HG03159 (cell line): ENCODE measurements at regions not wholly inside any gene's neighbourhood (a gene's known extent, or its start where the extent isn't known, plus 50 kb on each side); places are given as distances from the start of the nearest gene placed in this dataset.

ENCODE experiments used
- ATAC-seq: cut with Tn5 transposase; IDR thresholded peaks from one replicate; pipeline ENCODE4 v1.9.1; 2021; ENCODE audit warnings: mild to moderate bottlenecking, moderate library complexity; ENCODE audit not compliant: unreplicated experiment

- ATAC-seq: no peak
Measured at GRCh38 chr16:18059577-18059976, 277.0 kb downstream of the NPIPA8 start.

- ATAC-seq: no peak
Measured at GRCh38 chr16:18059089-18059488, 277.4 kb downstream of the NPIPA8 start.

DNA sequence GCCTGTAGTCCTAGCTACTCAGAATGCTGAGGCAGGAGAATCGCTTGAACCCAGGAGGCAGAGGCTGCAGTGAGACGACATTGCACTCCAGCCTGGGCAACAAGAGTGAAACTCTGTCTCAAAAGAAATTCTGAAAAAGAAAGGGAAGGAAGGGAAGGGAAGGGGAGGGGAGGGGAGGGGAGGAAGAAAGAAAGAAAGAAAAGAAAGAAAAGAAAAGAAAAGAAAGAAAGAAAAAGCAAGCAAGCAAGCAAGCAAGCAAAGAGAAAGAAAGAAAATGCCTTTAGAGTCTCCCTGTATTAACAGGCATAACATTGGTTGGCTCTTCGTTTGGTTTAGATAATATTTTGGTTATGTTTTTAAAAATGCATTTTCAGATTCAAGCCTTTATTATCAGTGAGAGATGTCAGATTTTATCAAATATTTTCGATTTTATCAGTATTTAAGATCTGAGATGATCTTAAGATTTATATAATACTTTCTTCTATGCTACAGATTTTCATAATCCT, 281.1 kb downstream of the NPIPA8 start:
- ATAC-seq: no peak

DNA sequence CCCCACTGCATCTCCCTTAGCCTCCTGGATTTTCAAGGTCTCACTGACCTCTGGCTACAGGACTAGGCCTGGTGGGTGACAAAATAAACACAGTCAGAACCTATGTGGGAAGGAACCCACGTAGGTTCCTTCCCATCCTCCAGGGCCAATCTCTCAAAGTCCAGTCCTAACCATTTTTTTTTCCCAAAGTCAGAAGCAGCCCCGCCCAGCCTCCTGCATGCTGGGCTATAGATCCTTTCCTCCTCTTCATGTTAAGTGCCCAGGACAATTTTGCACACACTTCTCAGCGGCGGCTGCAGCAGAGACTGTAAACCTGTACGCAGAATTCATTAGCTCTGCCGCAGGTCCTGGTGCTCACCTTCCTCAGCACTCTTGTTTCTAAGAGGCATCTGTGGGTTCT, 285.8 kb downstream of the NPIPA8 start:
- ATAC-seq: no peak

- no peak for ATAC-seq
Measured at GRCh38 chr16:18050234-18050633, 286.3 kb downstream of the NPIPA8 start.

- no peak for ATAC-seq
Measured at GRCh38 chr16:18049547-18050133, 286.9 kb downstream of the NPIPA8 start.

GRCh38 chr16:18048853-18049546, 287.5 kb downstream of the NPIPA8 start:
- no peak for ATAC-seq

DNA sequence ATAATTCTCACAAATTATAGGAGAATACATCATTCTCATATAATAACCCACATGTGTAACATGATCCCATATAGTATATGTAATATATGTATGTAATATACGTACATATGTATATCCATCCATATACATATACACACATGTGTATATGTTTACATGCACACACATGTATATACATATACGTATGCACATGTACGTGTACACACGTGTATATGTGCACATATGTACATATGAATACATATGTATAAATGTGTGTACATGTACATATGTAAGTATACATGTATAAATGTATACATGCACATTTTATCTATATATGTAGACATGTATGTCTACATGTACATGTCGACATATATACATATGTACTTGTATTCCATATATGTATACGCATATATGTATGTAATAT, 288.8 kb downstream of the NPIPA8 start:
- ATAC-seq: no peak

GRCh38 chr16:18045356-18045755, 291.2 kb downstream of the NPIPA8 start:
- ATAC-seq: no peak

- ATAC-seq: no peak
Measured at GRCh38 chr16:18041864-18042834, 294.4 kb downstream of the NPIPA8 start.

GRCh38 chr16:18039931-18040330, 296.6 kb downstream of the NPIPA8 start:
- no peak for ATAC-seq

DNA sequence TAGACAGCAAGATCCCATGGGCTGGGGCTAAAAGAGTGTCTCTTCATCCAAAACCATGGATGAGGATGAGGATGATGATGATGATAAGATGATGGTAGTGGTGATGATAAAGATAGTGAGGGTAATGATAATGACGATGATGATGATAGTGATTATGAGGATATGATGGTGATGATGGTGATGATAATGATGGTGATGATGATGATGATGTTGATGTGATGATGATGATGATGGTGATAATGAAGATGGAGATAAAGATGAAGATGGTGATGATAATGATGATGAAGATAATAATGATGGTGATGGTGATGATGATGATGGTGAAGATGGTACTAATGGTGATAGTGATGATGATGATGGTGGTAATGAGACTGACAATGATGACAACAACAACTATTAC, 299.5 kb downstream of the NPIPA8 start:
- no peak for ATAC-seq

DNA sequence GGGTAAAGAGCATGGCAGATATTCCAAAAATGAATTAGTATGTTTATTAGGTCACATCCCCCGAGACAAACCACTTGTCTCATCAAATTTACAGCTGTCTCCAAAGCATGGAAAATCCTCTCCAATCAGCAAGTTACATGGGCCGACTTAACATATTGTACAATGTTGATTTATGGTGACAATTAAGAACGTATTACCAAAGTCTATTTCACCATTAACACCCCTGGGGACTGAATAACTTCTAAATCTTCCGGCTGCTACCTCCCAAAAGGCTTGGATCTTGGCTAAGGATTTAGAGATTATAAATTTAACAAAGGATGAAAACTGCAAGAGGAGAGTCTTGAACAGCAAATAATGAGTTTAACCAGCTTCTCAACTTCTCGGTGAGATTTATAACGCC, 311.9 kb downstream of the NPIPA8 start:
- ATAC-seq: no peak

GRCh38 chr16:18018376-18018775, 318.2 kb downstream of the NPIPA8 start:
- no peak for ATAC-seq

DNA sequence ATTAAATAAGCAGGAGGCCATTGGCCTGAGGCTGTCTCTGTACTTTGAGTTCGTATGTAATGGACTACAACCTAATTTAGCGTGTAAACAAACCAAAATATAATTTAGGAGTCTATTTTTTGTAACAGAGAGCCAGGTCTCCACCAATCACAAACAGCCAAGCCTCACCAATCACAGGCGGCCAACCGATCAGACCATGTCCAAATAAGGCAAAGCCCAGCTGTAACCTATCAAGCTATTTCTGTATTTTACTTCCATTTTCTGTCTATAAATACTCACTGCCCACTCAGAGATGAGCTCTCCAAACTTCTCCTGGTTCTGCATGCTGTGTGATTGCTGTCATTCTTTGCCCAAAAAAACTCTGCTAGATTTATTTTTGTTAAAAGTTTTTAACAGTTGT, 322.7 kb downstream of the NPIPA8 start:
- no peak for ATAC-seq

DNA sequence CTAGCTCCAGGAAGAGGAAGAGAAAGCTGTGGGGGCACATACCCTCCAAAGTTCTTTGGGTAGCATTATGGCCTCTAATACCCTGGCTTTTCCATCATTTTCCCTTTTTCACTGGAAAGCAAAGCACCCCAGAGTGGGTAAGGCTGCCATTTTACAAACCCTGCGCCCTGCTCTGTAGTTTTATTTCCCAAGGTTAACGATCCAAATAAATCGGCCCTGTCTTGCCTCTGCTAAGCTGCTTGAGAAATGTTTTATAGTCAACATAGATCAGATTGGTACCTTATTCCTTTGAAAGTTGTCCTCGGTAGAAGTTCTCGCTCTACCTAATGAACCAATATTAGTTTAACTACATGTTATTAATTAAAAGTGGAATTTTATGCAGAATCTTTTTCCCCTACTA, 328.2 kb downstream of the NPIPA8 start:
- no peak for ATAC-seq

DNA sequence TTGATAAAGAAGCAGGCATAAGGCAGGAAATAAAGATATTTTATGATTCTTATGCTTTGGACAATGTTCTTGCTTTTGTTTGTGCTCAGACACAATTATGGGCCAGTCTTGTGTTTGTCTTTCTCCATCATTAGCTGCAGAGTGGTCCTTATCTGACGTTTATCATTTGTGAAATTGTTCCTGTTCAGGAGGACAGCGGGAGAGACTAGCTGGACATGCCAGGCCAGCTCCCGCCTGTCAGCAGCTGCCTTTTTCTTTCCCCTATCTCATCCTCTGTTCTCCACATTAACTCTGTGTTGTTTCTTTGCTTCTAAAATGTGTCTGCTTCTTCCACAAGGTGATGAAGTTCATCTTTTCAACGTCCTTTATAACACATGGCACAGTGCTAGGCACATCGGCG, 333.5 kb downstream of the NPIPA8 start:
- ATAC-seq: no peak

GRCh38 chr16:17998996-17999395, 337.5 kb downstream of the NPIPA8 start:
- ATAC-seq: no peak

DNA sequence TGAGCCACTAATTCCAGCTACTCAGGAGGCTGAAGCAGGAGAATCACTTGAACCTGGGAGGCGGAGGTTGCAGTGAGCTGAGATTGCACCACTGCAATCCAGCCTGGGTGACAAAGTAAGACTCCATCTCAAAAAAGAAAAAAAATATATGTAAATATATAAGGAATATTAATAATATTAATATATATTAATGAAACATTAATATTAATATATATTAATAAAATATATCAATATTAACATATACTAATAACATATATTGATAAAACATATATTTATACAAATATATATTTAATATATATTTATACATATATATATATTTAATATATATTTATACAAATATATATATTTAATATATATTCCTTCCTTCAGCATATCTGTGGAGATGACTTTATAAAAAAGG, 338.0 kb downstream of the NPIPA8 start:
- ATAC-seq: no peak

DNA sequence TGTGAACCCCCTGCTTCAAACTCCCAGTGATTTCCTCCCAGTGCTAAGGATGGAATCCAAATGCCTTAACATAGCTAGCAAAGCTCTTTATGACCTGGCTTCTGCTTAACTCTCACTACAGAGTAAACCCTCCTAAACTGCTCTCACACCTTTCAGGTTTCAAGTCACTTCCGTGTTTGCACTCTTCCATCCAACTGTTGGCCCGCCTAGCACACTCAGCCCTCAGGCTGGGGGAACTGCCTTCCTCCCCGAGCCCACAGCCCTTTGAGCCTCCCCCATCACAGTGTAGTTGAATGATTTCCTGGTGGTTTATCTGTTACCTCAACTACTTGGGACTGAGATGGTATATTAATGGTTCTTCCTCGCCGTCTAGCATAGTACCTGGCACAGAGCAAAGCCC, 342.5 kb downstream of the NPIPA8 start:
- ATAC-seq: no peak

DNA sequence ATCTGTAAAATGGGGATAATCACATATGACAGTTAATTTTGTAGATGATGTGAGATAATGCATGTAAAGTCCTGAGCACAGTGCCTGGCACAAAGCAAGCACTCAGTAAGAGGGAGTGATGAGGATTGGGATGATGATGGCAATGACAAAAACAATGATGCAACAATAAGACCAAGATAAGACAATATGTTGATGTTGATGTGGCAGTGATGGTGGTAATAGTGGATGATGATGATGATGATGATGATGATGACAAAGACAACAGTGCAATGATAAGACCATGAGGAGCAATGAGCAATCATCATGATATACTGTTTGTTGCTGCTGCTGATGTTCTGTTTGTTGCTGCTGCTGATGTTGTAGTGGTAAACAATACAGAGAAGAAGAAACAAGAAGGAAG, 344.1 kb downstream of the NPIPA8 start:
- no peak for ATAC-seq

DNA sequence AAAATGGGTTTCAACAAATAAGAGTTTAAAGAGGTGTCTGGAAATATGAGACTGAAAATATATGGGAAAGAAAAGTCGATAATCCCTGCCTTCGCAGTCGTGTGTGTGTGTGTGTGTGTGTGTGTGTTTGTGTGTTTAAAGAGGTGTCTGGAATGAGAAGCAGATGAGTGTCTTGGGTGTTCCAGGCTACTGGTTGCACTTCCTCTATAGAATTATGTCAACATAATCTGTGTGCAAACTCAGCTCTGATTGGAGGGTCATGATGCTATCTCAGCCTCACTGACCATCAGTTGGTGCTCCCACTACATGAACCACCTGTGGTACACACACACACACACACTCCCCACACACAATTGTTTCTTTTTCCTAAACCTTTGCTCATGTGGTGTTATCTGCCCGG, 347.3 kb downstream of the NPIPA8 start:
- ATAC-seq: no peak
